ENCODE measurements at regions not wholly inside any gene's neighbourhood (a gene's known extent, or its start where the extent isn't known, plus 50 kb on each side); places are given as distances from the start of the nearest gene placed in this dataset.

DNA sequence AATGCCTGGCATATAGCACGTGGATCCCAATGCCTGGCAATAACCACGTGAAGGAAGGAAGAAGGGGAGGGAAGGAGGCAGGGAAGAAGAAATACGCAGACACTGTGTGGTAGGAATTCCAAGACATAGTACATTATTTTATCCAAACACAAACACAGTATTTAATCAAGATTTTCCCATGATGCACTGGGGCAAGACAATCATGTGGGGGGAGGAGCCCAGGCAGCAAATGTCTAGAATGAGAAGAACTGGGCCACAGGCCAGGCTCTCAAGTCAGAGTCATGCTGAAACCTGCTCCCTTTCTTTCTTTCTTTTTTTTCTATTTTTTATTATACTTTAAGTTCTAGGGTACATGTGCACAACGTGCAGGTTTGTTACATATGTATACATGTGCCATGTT is 717.9 kb downstream of the UQCRFS1 start:
- TF ChIP-seq, protein P1, sequence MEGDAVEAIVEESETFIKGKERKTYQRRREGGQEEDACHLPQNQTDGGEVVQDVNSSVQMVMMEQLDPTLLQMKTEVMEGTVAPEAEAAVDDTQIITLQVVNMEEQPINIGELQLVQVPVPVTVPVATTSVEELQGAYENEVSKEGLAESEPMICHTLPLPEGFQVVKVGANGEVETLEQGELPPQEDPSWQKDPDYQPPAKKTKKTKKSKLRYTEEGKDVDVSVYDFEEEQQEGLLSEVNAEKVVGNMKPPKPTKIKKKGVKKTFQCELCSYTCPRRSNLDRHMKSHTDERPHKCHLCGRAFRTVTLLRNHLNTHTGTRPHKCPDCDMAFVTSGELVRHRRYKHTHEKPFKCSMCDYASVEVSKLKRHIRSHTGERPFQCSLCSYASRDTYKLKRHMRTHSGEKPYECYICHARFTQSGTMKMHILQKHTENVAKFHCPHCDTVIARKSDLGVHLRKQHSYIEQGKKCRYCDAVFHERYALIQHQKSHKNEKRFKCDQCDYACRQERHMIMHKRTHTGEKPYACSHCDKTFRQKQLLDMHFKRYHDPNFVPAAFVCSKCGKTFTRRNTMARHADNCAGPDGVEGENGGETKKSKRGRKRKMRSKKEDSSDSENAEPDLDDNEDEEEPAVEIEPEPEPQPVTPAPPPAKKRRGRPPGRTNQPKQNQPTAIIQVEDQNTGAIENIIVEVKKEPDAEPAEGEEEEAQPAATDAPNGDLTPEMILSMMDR (IDR thresholded peaks at IDR 0.05; ENCODE audit: unreplicated experiment): no peak
- no peak overlapping the region for H3K27ac Mint-ChIP-seq (ENCODE audit: unreplicated experiment)
- peaks cover 2% of the 10 kb centered on the region for H3K4me1 Mint-ChIP-seq (ENCODE audit: unreplicated experiment)
- no peaks in the 10 kb centered on the region for H3K27me3 Mint-ChIP-seq (ENCODE audit: unreplicated experiment)
- H3K36me3 Mint-ChIP-seq (ENCODE audit: low read depth, unreplicated experiment): no peaks in the 10 kb centered on the region
- no peak overlapping the region for H3K4me3 Mint-ChIP-seq (ENCODE audit: unreplicated experiment)
- H3K9me3 Mint-ChIP-seq (ENCODE audit: unreplicated experiment): no peaks in the 10 kb centered on the region
- DNase-seq (ENCODE audit: low spot score): no peak

DNA sequence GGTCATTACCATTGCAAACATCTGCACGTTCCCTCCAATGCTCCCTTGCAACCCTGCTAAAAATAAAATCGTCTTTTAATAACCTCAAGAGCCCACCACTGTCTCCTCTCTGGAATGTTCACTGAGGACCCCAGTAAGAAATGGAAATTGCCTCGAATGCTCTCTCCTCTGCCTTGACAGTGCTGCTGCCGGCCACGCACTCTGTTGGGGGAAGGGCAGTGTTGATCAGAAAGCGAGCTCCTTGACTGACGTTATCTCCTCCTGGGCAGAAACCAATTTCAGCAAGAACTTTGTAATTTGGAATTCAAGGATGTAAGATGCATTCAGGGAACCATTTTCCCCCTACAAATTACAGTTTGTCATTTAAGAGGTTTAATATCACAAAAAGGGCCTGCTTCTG is 718.5 kb downstream of the UQCRFS1 start:
- no peak overlapping the region for H3K4me3 Mint-ChIP-seq (ENCODE audit: unreplicated experiment)
- H3K4me1 Mint-ChIP-seq (ENCODE audit: unreplicated experiment): peaks cover 2% of the 10 kb centered on the region
- no peaks in the 10 kb centered on the region for H3K9me3 Mint-ChIP-seq (ENCODE audit: unreplicated experiment)
- TF ChIP-seq, protein P1 (IDR thresholded peaks at IDR 0.05; ENCODE audit: unreplicated experiment): no peak
- H3K27ac Mint-ChIP-seq (ENCODE audit: unreplicated experiment): no peak overlapping the region
- no peaks in the 10 kb centered on the region for H3K36me3 Mint-ChIP-seq (ENCODE audit: low read depth, unreplicated experiment)
- no peak for DNase-seq (ENCODE audit: low spot score)
- H3K27me3 Mint-ChIP-seq (ENCODE audit: unreplicated experiment): no peaks in the 10 kb centered on the region

DNA sequence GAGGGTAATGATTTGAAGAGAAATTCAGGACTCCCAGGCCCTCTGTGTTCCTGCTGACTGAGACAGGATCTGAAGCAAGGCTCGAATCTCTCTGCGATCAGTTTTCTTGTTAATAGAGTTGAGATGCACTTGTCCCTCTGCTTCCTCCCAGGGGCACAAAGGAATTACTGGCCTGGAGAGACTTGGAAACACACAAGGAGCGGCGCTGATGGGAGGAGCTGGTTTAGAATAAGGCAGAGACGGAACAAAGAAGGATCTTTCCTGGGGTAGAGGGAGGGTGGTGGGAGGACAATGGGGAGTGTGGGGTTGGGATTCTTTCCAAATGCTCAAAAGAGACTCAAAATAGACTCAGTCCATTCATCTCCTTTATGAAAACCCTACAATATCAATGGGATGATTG is 719.1 kb downstream of the UQCRFS1 start:
- no peaks in the 10 kb centered on the region for H3K36me3 Mint-ChIP-seq (ENCODE audit: low read depth, unreplicated experiment)
- H3K27me3 Mint-ChIP-seq (ENCODE audit: unreplicated experiment): no peaks in the 10 kb centered on the region
- no peak overlapping the region for H3K4me3 Mint-ChIP-seq (ENCODE audit: unreplicated experiment)
- H3K27ac Mint-ChIP-seq (ENCODE audit: unreplicated experiment): no peak overlapping the region
- H3K9me3 Mint-ChIP-seq (ENCODE audit: unreplicated experiment): no peaks in the 10 kb centered on the region
- peaks cover 2% of the 10 kb centered on the region for H3K4me1 Mint-ChIP-seq (ENCODE audit: unreplicated experiment)
- TF ChIP-seq, protein P1 (IDR thresholded peaks at IDR 0.05; ENCODE audit: unreplicated experiment): no peak
- no peak for DNase-seq (ENCODE audit: low spot score)

DNA sequence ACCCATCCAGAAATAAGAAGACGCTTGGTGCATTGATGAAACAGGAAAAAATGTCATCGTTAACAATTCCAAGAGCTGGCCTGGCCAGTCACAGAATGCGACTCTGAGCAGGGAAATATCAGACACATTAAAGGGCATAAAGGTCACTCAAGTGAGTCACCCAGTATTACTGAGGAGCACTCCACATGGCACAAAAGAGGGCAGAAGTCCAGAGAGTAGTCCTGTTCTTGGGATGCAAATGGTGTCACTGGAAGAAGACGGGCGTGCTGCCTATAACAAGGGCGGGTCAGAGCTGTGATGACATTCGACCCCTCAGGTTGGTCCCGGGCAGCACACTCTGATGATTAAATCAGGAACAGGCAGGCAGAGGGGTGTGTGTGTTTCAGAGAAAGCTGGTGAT is 720.3 kb downstream of the UQCRFS1 start:
- TF ChIP-seq, protein P1 (IDR thresholded peaks at IDR 0.05; ENCODE audit: unreplicated experiment): no peak
- H3K4me3 Mint-ChIP-seq (ENCODE audit: unreplicated experiment): no peak overlapping the region
- no peak overlapping the region for H3K27ac Mint-ChIP-seq (ENCODE audit: unreplicated experiment)
- no peaks in the 10 kb centered on the region for H3K9me3 Mint-ChIP-seq (ENCODE audit: unreplicated experiment)
- peaks cover under 1% of the 10 kb centered on the region for H3K27me3 Mint-ChIP-seq (ENCODE audit: unreplicated experiment)
- H3K4me1 Mint-ChIP-seq (ENCODE audit: unreplicated experiment): peaks cover 6% of the 10 kb centered on the region
- no peaks in the 10 kb centered on the region for H3K36me3 Mint-ChIP-seq (ENCODE audit: low read depth, unreplicated experiment)
- no peak for DNase-seq (ENCODE audit: low spot score)

DNA sequence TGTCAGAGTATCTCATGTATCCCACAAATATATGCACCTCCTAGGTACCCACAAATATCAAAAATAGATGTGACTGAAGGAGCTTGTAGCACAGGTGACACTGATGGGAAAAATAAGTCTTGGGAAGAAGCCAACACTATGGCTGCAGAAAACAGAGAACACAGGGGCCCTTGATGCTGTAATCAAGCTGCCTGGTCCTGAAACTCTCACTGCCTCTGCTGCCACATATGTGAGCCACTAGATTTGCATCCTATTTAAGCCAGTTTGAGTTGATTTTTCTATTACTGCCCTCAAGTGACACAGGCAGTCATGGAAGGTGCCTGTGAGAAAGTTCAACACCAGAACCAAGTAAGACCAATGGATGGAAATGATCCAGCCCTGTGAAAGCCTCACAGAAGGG is 720.8 kb downstream of the UQCRFS1 start:
- H3K27me3 Mint-ChIP-seq (ENCODE audit: unreplicated experiment): peaks cover 3% of the 10 kb centered on the region
- H3K4me3 Mint-ChIP-seq (ENCODE audit: unreplicated experiment): no peak overlapping the region
- TF ChIP-seq, protein P1 (IDR thresholded peaks at IDR 0.05; ENCODE audit: unreplicated experiment): no peak
- H3K4me1 Mint-ChIP-seq (ENCODE audit: unreplicated experiment): peaks cover 8% of the 10 kb centered on the region
- no peaks in the 10 kb centered on the region for H3K36me3 Mint-ChIP-seq (ENCODE audit: low read depth, unreplicated experiment)
- no peak overlapping the region for H3K27ac Mint-ChIP-seq (ENCODE audit: unreplicated experiment)
- H3K9me3 Mint-ChIP-seq (ENCODE audit: unreplicated experiment): no peaks in the 10 kb centered on the region
- no peak for DNase-seq (ENCODE audit: low spot score)
